HG03039 (cell line): ENCODE measurements at regions not wholly inside any gene's neighbourhood (a gene's known extent, or its start where the extent isn't known, plus 50 kb on each side); places are given as distances from the start of the nearest gene placed in this dataset.

Experiments used
- ATAC-seq: cut with Tn5 transposase; IDR thresholded peaks from one replicate; pipeline ENCODE4 v1.9.1; 2021; ENCODE audit warnings: mild to moderate bottlenecking, moderate library complexity; ENCODE audit not compliant: unreplicated experiment

DNA sequence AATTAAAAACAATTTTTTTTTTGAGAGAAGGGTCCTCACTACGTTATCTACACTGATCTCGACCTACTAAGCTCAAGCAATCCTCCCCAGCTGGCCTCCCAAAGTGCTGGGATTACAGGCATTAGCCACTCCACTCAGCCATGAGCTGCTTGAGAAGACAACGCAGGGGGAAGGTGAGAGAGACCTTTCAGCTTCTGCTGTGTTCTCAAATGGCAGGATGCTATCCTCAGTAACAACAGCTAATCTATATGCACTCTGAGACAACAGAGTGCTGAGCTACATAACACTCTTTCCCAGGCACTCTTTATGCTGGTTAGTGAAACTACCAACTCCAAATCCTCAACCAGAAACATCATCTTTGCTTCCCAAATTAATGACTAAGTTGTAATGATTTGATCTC lies 526.1 kb downstream of the CCER1 start:
- ATAC-seq: no peak

GRCh38 chr12:90428465-90428864 lies 526.5 kb downstream of the CCER1 start:
- no peak for ATAC-seq

DNA sequence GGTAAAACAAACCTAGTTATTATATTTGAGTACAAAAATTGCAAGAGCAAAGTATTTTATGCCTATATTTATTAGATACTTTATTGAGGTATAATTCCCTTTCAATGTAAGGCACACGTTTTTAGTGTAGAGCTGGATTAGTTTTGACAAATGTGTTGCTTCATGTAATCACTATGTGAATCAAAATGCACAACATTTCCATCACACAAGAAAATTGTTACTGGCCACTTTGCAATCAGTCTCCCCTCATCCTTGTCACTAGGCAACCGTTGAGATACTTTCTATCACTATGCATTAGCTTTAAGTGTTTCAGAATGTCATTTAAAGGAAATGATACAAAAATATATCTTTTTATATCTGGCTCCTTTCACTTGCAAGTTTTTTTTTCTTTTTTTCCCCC lies 531.0 kb downstream of the CCER1 start:
- ATAC-seq: no peak

DNA sequence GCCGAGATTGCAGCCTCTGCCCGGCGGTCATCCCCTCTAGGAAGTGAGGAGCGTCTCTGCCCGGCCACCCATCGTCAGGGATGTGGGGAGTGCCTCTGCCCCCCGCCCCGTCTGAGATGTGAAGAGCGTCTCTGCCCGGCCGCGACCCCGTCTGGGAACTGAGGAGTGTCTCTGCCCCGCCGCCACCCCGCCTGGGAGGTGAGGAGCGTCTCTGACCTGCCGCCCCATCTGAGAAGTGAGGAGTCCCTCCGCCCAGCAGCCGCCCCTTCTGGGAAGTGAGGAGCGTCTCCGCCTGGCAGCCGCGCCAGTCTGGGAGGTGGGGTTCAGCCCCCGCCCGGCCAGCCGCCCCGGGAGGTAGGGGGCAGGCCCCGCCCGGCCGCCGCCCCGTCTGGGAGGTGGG lies 544.0 kb downstream of the CCER1 start:
- ATAC-seq: no peak

DNA sequence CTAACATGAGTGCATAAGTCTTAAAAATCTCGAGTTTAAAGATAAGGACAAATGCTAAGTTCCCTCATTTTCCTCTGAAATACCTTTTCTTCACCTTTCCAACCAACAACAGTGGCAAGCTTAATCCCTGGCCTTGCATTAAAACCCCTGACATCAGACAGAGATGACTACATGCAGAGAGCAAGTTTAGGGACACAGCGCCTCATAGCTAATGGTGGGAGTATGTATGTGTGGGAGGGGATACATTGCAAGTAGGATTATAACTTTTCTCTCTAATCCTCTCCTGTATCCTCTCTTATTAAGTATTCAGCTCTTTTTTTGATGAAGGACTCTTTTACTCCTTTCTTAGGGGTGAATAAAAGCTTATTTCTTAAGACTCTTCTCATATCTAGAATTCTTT lies 547.1 kb downstream of the CCER1 start:
- ATAC-seq: no peak

GRCh38 chr12:90404071-90404470 lies 550.9 kb downstream of the CCER1 start:
- no peak for ATAC-seq

- ATAC-seq: no peak
Observed at GRCh38 chr12:90401185-90401584, 553.8 kb downstream of the CCER1 start.

DNA sequence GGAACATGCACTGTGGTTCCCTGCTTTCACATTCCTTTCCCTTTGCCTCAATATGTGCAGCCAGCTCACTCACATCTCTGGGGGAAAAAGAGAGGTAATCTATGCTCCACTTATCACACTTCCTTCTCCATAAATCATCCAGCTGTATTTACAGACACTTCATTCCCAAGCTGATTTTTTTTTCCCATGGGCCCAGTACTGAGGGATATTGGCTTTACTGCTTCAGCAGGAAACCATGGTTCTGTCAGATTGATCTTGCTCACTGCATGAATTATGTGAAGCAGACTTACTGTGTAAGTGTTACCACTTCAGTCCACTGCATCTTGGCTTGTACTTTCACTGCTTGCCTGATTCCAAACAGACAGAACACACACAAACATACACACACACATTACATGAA lies 555.6 kb downstream of the CCER1 start:
- no peak for ATAC-seq

- no peak for ATAC-seq
Observed at GRCh38 chr12:90398285-90398836, 556.6 kb downstream of the CCER1 start.

DNA sequence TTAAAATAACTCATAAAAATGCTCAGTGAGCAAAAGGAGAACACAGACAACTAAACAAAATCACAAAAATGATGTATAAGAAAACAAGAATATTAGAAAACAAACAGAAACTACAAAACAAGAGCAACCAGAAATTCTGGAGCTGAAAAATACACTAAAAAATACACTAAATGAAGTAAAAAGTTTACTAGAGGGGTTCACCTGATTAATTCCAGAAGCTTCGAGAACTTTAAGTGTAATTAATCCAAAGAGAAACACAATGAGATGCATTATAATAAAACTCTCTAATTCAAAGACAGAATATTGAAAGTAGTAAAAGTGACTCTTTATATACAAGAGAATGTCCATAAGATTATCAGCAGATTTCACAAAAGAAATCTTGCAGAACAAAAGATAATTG lies 558.4 kb downstream of the CCER1 start:
- no peak for ATAC-seq

- no peak for ATAC-seq
Observed at GRCh38 chr12:90393652-90394051, 561.3 kb downstream of the CCER1 start.

DNA sequence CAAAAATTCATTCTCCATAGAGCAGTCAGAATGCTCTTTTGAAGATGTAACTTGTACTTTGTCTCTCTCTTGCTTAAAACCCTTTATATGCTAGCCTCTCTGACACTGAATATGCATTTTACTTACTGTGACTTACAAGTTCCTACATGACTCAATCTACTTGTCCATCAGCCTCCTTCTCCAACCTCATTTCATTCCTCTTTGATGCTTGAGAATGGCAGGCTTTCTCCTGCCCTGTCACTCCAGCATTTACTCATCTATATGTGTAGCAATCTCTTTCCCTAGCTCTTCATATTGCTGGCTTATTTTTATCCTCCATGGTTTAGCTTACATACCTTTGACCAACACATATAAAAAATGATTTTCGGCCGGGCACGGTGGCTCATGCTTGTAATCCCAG lies 561.9 kb downstream of the CCER1 start:
- no peak for ATAC-seq

DNA sequence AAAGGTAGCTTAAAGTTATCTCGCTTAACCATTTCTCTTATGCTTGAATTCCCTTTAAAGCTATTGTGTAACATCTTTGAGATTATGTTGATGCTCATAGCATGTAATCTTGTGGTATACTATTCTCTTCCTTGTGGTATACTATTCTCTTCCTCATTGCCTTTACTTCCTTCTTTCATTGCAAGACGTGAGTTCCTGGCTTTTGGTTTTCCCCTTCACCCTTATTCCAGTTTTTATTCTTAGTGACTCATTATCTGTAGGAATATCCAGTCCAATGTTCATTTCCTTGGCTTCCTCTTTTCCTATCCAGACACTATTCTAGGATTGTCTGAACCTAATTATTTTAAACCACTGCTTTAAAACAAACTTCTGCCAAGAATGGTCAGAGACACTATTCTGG lies 564.0 kb downstream of the CCER1 start:
- ATAC-seq: no peak

DNA sequence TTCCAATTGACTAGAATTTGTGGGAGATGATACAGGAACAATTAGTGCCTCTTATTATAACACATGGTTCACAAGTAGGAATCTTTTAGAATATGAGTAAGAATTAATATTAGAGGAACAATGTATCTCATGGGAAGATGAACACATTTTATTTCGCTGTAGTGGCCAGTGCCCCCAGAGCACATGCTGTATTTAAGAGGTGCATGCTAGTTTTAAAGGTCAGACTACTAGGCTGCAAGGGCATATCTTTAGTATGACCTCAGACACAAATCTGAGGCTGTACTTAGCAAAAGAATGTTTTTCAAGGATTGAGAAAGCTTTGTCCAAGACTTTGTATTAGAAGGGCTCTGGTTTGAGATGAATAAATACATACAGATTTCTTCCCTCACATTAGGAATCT lies 586.9 kb downstream of the CCER1 start:
- ATAC-seq: no peak

DNA sequence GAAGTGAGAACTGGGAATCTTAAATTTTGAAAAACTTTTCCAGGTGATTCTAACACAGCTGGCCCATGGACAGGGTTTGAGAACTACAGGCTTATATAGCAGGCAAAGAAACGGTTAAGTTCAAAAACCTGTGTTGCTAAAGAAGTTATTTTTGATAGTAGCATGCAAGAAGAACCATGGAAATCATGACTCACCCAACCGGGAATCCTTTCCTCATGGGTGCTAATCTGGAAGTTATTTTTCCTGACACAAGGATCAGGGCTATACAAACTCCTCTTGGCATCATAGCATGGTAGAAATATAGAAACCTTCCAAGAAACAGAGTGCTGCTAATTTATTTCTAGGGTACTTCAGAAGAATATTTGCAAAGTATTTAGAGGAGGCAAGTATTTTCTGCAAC lies 588.7 kb downstream of the CCER1 start:
- ATAC-seq: no peak

DNA sequence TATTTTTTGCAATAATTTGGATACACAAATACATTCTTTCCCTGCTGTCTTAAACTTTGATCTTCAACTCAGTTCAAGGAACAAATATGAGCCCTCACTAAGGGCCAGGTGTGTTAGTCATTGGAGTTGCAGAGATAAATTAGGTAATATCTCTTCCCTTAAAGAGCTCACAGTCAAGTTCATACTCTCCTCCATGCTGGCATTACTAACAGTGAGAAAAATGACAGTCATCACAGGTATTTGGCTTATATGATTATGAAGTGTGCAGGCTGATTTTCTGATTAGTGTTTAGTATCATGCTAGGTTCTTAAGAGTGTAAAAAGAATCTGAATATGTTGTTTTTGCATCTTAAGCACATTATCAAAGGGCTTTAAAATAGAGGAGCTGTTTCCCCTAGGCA lies 594.7 kb downstream of the CCER1 start:
- no peak for ATAC-seq

DNA sequence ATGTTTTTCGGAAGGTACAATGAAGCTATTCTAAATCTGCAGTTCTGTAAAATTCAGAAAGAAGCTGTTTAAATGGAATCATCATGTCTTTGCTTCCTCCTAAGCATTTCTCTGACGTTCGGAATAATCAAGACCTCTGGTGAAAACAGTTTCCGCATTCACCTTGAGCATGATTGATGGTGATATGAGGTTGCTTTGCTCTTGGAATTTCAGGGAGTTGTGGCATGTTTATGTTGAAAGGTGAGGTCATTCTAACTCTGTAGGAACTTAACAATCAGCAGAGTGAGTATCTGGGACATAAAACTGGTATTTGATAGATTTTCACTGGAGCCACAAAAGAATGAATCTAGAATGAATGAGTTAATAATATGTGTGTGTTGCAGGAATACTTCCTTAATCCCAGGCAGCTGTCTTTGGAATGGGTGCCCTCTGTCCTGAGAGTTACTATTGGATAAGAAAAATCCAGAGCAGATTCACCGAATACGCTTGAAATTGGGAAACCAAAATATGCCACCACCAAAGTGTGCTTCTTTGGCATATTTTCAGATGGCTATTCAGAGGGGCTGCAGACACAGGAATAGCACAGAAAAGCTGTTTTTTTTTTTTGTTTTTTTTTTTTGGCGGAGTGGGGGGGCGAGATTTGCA lies 599.1 kb downstream of the CCER1 start:
- no peak for ATAC-seq

GRCh38 chr12:90343966-90344365 lies 611.0 kb downstream of the CCER1 start:
- ATAC-seq: no peak

DNA sequence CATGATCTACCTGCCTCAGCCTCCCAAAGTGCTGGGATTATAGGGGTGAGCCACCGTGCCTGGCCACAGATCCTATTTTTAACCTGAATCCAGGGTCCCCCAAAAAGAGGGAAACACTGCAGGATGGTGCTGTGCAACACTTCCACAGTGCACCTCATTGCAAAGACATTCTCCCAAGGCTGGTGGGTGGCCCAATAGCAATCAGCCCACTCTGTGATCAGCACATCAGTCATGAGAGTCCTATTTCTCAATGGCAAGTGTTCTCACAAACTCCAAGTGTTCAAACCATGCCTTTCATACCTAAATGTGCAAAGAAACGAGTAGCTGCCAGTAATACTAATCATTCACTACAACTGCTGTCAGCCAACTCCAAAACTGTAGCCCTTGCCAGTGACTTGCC lies 612.9 kb downstream of the CCER1 start:
- no peak for ATAC-seq

- ATAC-seq: no peak
Observed at GRCh38 chr12:90339837-90340236, 615.1 kb downstream of the CCER1 start.

- no peak for ATAC-seq
Observed at GRCh38 chr12:90338365-90338764, 616.6 kb downstream of the CCER1 start.

DNA sequence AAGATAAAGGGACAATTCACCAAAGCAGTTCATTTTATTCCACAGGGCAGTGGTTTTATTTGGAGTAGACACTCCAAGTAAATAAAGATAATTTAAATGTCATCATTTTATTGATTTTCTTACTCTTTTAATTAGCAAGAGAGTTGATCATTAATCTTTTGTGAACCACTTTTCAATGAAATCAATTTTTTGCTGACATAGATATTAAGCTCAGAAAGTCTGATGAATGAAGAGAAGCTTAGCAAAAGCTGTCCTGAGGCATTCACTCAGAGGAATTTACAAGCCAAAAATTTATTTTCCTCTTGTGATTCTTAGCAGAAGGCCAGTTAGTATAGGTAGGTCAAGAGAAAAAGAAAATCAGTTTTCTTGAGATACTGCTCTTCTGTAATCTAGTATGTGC lies 618.0 kb downstream of the CCER1 start:
- ATAC-seq: no peak

- ATAC-seq: no peak
Observed at GRCh38 chr12:90335566-90335965, 619.4 kb downstream of the CCER1 start.
